ENCODE measurements at regions not wholly inside any gene's neighbourhood (a gene's known extent, or its start where the extent isn't known, plus 50 kb on each side); places are given as distances from the start of the nearest gene placed in this dataset.
"Not testable (repeated sequence)": the region's sequence is repeated elsewhere in the genome, so short reads cannot be mapped to it uniquely, and the experiment has no call there.

GRCh38 chr1:19550437-19550836 is 65.1 kb upstream of the CAPZB start:
- H2BK120ac ChIP-seq (replicated peaks; ENCODE audit: low read depth, low read length); H2BK12ac ChIP-seq (ENCODE audit: low read depth, low read length); H3K36me3 ChIP-seq (ENCODE audit: control insufficient read depth in 2 of 4, insufficient read depth in 4 of 4, low read length in 3 of 4); H3K18ac ChIP-seq (ENCODE audit: extremely low read depth, low read length); H3K79me1 ChIP-seq (ENCODE audit: low read depth, low read length); H2AK5ac ChIP-seq (ENCODE audit: low read depth, low read length); H3K4me1 ChIP-seq (replicated peaks in 1 of 4; ENCODE audit: control insufficient read depth in 3 of 4, insufficient read depth in 4 of 4, low read length in 3 of 4); H3K4ac ChIP-seq (replicated peaks; ENCODE audit: insufficient read length, low read depth, low read length); H2AFZ ChIP-seq (ENCODE audit: low read length); H3K23me2 ChIP-seq (ENCODE audit: low read depth, low read length); H3K4me2 ChIP-seq (ENCODE audit: insufficient read depth in 1 of 2, low read depth in 2 of 2, low read length in 2 of 2); H2BK5ac ChIP-seq (ENCODE audit: low read depth, low read length); H4K5ac ChIP-seq (ENCODE audit: insufficient read length, low read depth, low read length); H3K9ac ChIP-seq (replicated peaks in 1 of 4; ENCODE audit: extremely low read depth in 1 of 4, low read depth in 3 of 4, low read length in 3 of 4); H3K23ac ChIP-seq (ENCODE audit: insufficient read length); H2BK20ac ChIP-seq (ENCODE audit: low read length); H3K27me3 ChIP-seq (replicated peaks in 1 of 4; ENCODE audit: control insufficient read depth in 3 of 4, extremely low read depth in 1 of 4, insufficient read depth in 3 of 4, low read length in 3 of 4); CTCF ChIA-PET (ENCODE audit: partially characterized antibody); H3K79me2 ChIP-seq (ENCODE audit: control insufficient read depth in 1 of 2, insufficient read depth in 2 of 2, low read length in 2 of 2); POLR2A ChIA-PET (ENCODE audit: partially characterized antibody); H3K14ac ChIP-seq (ENCODE audit: insufficient read length); H3K56ac ChIP-seq (replicated peaks; ENCODE audit: insufficient read length, low read depth, low read length); H3K27ac ChIP-seq (ENCODE audit: low read depth, low read length); H3K4me3 ChIP-seq (ENCODE audit: extremely low read depth in 1 of 4, insufficient read depth in 2 of 4, low read depth in 3 of 4, low read length in 4 of 4); H4K91ac ChIP-seq (replicated peaks; ENCODE audit: insufficient read length, low read length); H4K8ac ChIP-seq (ENCODE audit: extremely low read depth, insufficient read depth, low read length); H4K20me1 ChIP-seq (replicated peaks in 1 of 2; ENCODE audit: control insufficient read depth in 1 of 2, insufficient read depth in 2 of 2, low read length in 2 of 2); H2BK15ac ChIP-seq (ENCODE audit: low read length); FAIRE-seq; DNase-seq (ENCODE audit: low read depth in 1 of 2, low spot score in 2 of 2): not testable (repeated sequence)
- 76% methylated on average over 7 of the region's 7 CpGs; no CpG with 5 or more reads in 1 of the 2 experiments for WGBS, 2 experiments (ENCODE audit: extremely low coverage in 1 of 2, insufficient coverage in 1 of 2, insufficient read length in 1 of 2, insufficient replicate concordance in 2 of 2, low coverage in 1 of 2, low lambda C conversion rate in 2 of 2, missing lambda C conversion rate in 1 of 2)
- peaks cover 24 to 41% of the 10 kb centered on the region in 2 experiments for H3K9me3 ChIP-seq (ENCODE audit: insufficient read depth in 2 of 2, low read depth in 1 of 2, low read length in 1 of 2)

Measured in H1 (cell line).